ENCODE measurements at regions not wholly inside any gene's neighbourhood (a gene's known extent, or its start where the extent isn't known, plus 50 kb on each side); places are given as distances from the start of the nearest gene placed in this dataset.
"Not testable (repeated sequence)": the region's sequence is repeated elsewhere in the genome, so short reads cannot be mapped to it uniquely, and the experiment has no call there.

GRCh38 chr15:89024418-89024817 lies 63.8 kb upstream of the ABHD2 start:
- H3K9me3 ChIP-seq: no peaks in the 10 kb centered on the region
- no peak for TF ChIP-seq CTCF (IDR thresholded peaks at IDR 0.05)
- H3K27me3 ChIP-seq: no peaks in the 10 kb centered on the region
- peaks cover 14 to 37% of the 10 kb centered on the region in 2 donors for H3K4me1 ChIP-seq
- no peak for DNase-seq (ENCODE audit: low spot score in 2 of 2)
- intact Hi-C loops (cut with DNase I): no loop called here
- no peaks in the 10 kb centered on the region for H3K36me3 ChIP-seq
- H3K27ac ChIP-seq: peak overlapping the region; percentile 93 to 95
- no peak overlapping the region for H3K4me3 ChIP-seq

- H3K9me3 ChIP-seq: no peaks in the 10 kb centered on the region
- no peak for DNase-seq (ENCODE audit: low spot score in 2 of 2)
- H3K27ac ChIP-seq: peak overlapping the region in 1 of 2 donors; percentile 93
- intact Hi-C loops (cut with DNase I): loop anchor here (2.0 kb wide), 1 partner anchor 15 kb away; no protein-coding TSS in a partner anchor
- TF ChIP-seq CTCF (IDR thresholded peaks at IDR 0.05): no peak
- H3K4me3 ChIP-seq: no peak overlapping the region
- peaks cover 10 to 24% of the 10 kb centered on the region in 2 donors for H3K4me1 ChIP-seq
- no peaks in the 10 kb centered on the region for H3K36me3 ChIP-seq
- no peaks in the 10 kb centered on the region for H3K27me3 ChIP-seq
These were observed 62.1 kb upstream of the ABHD2 start for GRCh38 chr15:89026167-89026566.

- intact Hi-C loops (cut with DNase I): no loop called here
- TF ChIP-seq CTCF (IDR thresholded peaks at IDR 0.05): no peak
- no peak overlapping the region for H3K27ac ChIP-seq
- no peak overlapping the region for H3K4me3 ChIP-seq
- DNase-seq (ENCODE audit: low spot score in 2 of 2): no peak
- no peaks in the 10 kb centered on the region for H3K9me3 ChIP-seq
- peaks cover 0 to 8% of the 10 kb centered on the region in 2 donors for H3K4me1 ChIP-seq
- no peaks in the 10 kb centered on the region for H3K27me3 ChIP-seq
- no peaks in the 10 kb centered on the region for H3K36me3 ChIP-seq
These were observed 60.2 kb upstream of the ABHD2 start for GRCh38 chr15:89028036-89028435.

GRCh38 chr15:89030311-89030710 lies 57.9 kb upstream of the ABHD2 start:
- H3K4me1 ChIP-seq: no peaks in the 10 kb centered on the region
- H3K36me3 ChIP-seq: no peaks in the 10 kb centered on the region
- DNase-seq (ENCODE audit: low spot score in 2 of 2): no peak
- no peak overlapping the region for H3K4me3 ChIP-seq
- H3K9me3 ChIP-seq: no peaks in the 10 kb centered on the region
- TF ChIP-seq CTCF (IDR thresholded peaks at IDR 0.05): no peak
- intact Hi-C loops (cut with DNase I): no loop called here
- H3K27ac ChIP-seq: no peak overlapping the region
- H3K27me3 ChIP-seq: no peaks in the 10 kb centered on the region

GRCh38 chr15:89031637-89032285 lies 56.5 kb upstream of the ABHD2 start:
- DNase-seq (ENCODE audit: low spot score in 2 of 2); H3K4me1 ChIP-seq; H3K9me3 ChIP-seq; H3K27ac ChIP-seq; intact Hi-C loops (cut with DNase I); H3K27me3 ChIP-seq; H3K36me3 ChIP-seq; H3K4me3 ChIP-seq: not testable (repeated sequence)

GRCh38 chr15:89034305-89034704 lies 54.0 kb upstream of the ABHD2 start:
- no peak for DNase-seq (ENCODE audit: low spot score in 2 of 2)
- H3K4me3 ChIP-seq: no peak overlapping the region
- intact Hi-C loops (cut with DNase I): no loop called here
- H3K27me3 ChIP-seq: no peaks in the 10 kb centered on the region
- H3K36me3 ChIP-seq: no peaks in the 10 kb centered on the region
- H3K9me3 ChIP-seq: no peaks in the 10 kb centered on the region
- TF ChIP-seq CTCF (IDR thresholded peaks at IDR 0.05): peak in 1 of 3 experiments; percentile 21
- no peaks in the 10 kb centered on the region for H3K4me1 ChIP-seq
- no peak overlapping the region for H3K27ac ChIP-seq

Measured in ascending aorta (tissue), 2 donors.